WTC11 (cell line): ENCODE measurements at regions not wholly inside any gene's neighbourhood (a gene's known extent, or its start where the extent isn't known, plus 50 kb on each side); places are given as distances from the start of the nearest gene placed in this dataset.

Experiments
- ATAC-seq: fragments of 200-7000 bp; cut with Tn5 transposase; 2 replicates; pipeline ENCODE4 v1.10.0; 2021; ENCODE audit warnings: mild to moderate bottlenecking, moderate library complexity
- CTCF ChIA-PET: fragments of 300-600 bp; sonication (Branson Sonifier 250); formaldehyde crosslinking; loops from one replicate; lab custom pipeline; 2021; ENCODE audit warnings: antibody characterized with exemption; lab: Charles Lee
- POLR2A ChIA-PET: fragments of 350-600 bp; sonication (Branson Sonifier 250); formaldehyde crosslinking; loops from one replicate; lab custom pipeline; 2021; ENCODE audit warnings: antibody characterized with exemption; lab: Charles Lee
- DNase-seq: peaks from one replicate; pipeline ENCODE4 v3.0.0; 2021; ENCODE audit warnings: low spot score
- H3K27ac Mint-ChIP-seq: 2 replicates; pipeline ENCODE4 v1.8.0; 2021; ENCODE audit warnings: mixed read lengths
- H3K27me3 Mint-ChIP-seq: 2 replicates; pipeline ENCODE4 v1.8.0; 2021; ENCODE audit warnings: low read depth, mild to moderate bottlenecking, moderate library complexity, mixed read lengths
- H3K36me3 Mint-ChIP-seq: 2 replicates; pipeline ENCODE4 v1.8.0; 2021; ENCODE audit warnings: mixed read lengths
- H3K4me1 Mint-ChIP-seq: 2 replicates; pipeline ENCODE4 v1.8.0; 2022; ENCODE audit warnings: mixed read lengths
- H3K4me3 Mint-ChIP-seq: 2 replicates; pipeline ENCODE4 v1.8.0; 2021; ENCODE audit warnings: mild to moderate bottlenecking, moderate library complexity, mixed read lengths
- H3K9me3 Mint-ChIP-seq: 2 replicates; pipeline ENCODE4 v1.8.0; 2021; ENCODE audit warnings: mixed read lengths
- CREM ChIP-seq: sonication (generic); formaldehyde crosslinking; IDR thresholded peaks from 2 replicates; pipeline ENCODE4 v1.8.1; 2022; ENCODE audit warnings: mild to moderate bottlenecking, missing genetic modification reagents, moderate library complexity
- ELF4 ChIP-seq: sonication (generic); formaldehyde crosslinking; IDR thresholded peaks from 2 replicates; pipeline ENCODE4 v1.8.1; 2022; ENCODE audit warnings: low read depth, mild to moderate bottlenecking, moderate library complexity, missing genetic modification reagents
- EMX1 ChIP-seq: fragments of 250-450 bp; sonication (Bioruptor Pico); IDR thresholded peaks from 2 replicates; pipeline ENCODE4 v1.8.0; 2021; ENCODE audit warnings: mild to moderate bottlenecking
- FOXK1 ChIP-seq: sonication (generic); formaldehyde crosslinking; IDR thresholded peaks from 2 replicates; pipeline ENCODE4 v1.8.0; 2022; ENCODE audit warnings: mild to moderate bottlenecking, moderate library complexity, missing genetic modification reagents
- FOXP1 ChIP-seq: sonication (generic); formaldehyde crosslinking; IDR thresholded peaks from 2 replicates; pipeline ENCODE4 v1.8.0; 2022; ENCODE audit warnings: missing genetic modification reagents, mild to moderate bottlenecking, moderate library complexity, borderline replicate concordance
- GABPB1 ChIP-seq: sonication (generic); formaldehyde crosslinking; IDR thresholded peaks from 2 replicates; pipeline ENCODE4 v1.8.1; 2023; ENCODE audit warnings: mild to moderate bottlenecking, missing genetic modification reagents
- KAT7 ChIP-seq: sonication (generic); formaldehyde crosslinking; IDR thresholded peaks from 2 replicates; pipeline ENCODE4 v1.8.1; 2023; ENCODE audit warnings: missing genetic modification reagents, mild to moderate bottlenecking, borderline replicate concordance
- MXD4 ChIP-seq: fragments of 250-450 bp; sonication (Bioruptor Pico); IDR thresholded peaks from 2 replicates; pipeline ENCODE4 v1.8.0; 2021; ENCODE audit warnings: mild to moderate bottlenecking, moderate library complexity, borderline replicate concordance
- MYBL2 ChIP-seq: sonication (generic); formaldehyde crosslinking; IDR thresholded peaks from 2 replicates; pipeline ENCODE4 v1.8.1; 2023; ENCODE audit warnings: mild to moderate bottlenecking, moderate library complexity, missing genetic modification reagents
- NFE2L1 ChIP-seq: sonication (generic); formaldehyde crosslinking; IDR thresholded peaks from 2 replicates; pipeline ENCODE4 v1.8.1; 2023; ENCODE audit warnings: missing genetic modification reagents
- NR1H2 ChIP-seq: sonication (generic); formaldehyde crosslinking; IDR thresholded peaks from 2 replicates; pipeline ENCODE4 v1.9.0; 2021; ENCODE audit warnings: mild to moderate bottlenecking, moderate library complexity, missing genetic modification reagents
- RELA ChIP-seq: sonication (generic); formaldehyde crosslinking; IDR thresholded peaks from 2 replicates; pipeline ENCODE4 v1.8.1; 2022; ENCODE audit warnings: missing genetic modification reagents, mild to moderate bottlenecking, borderline replicate concordance
- SMAD3 ChIP-seq: sonication (generic); formaldehyde crosslinking; IDR thresholded peaks from 2 replicates; pipeline ENCODE4 v1.8.0; 2022; ENCODE audit warnings: missing genetic modification reagents, mild to moderate bottlenecking, borderline replicate concordance
- TCF7 ChIP-seq: sonication (generic); formaldehyde crosslinking; IDR thresholded peaks from 2 replicates; pipeline ENCODE4 v1.8.0; 2022; ENCODE audit warnings: mild to moderate bottlenecking, low read depth, missing genetic modification reagents, moderate library complexity
- ZNF396 ChIP-seq: fragments of 250-450 bp; sonication (Bioruptor Pico); IDR thresholded peaks from 2 replicates; pipeline ENCODE4 v1.8.0; 2021; ENCODE audit warnings: mild to moderate bottlenecking, moderate library complexity, borderline replicate concordance
- ZNF423 ChIP-seq: fragments of 250-450 bp; sonication (Bioruptor Pico); IDR thresholded peaks from 2 replicates; pipeline ENCODE4 v2.1.2; 2022; ENCODE audit warnings: mild to moderate bottlenecking, moderate library complexity
- TF ChIP-seq, protein P1 (sequence below): sonication (generic); formaldehyde crosslinking; IDR thresholded peaks from 2 replicates; pipeline ENCODE4 v1.8.1; 2023; ENCODE audit warnings: mild to moderate bottlenecking, missing genetic modification reagents
- TF ChIP-seq, protein P2 (sequence below): sonication (generic); formaldehyde crosslinking; IDR thresholded peaks from 2 replicates; pipeline ENCODE4 v1.8.0; 2023; ENCODE audit warnings: missing genetic modification reagents
- TF ChIP-seq, protein P3 (sequence below): sonication (generic); formaldehyde crosslinking; IDR thresholded peaks from 2 replicates; pipeline ENCODE4 v1.8.0; 2022; ENCODE audit warnings: mild to moderate bottlenecking, missing genetic modification reagents
- TF ChIP-seq, protein P4 (sequence below): sonication (generic); formaldehyde crosslinking; IDR thresholded peaks from 2 replicates; pipeline ENCODE4 v1.8.1; 2022; ENCODE audit warnings: low read depth, mild to moderate bottlenecking, moderate library complexity, missing genetic modification reagents, borderline replicate concordance
- TF ChIP-seq, protein P5 (sequence below): fragments of 250-450 bp; sonication (Bioruptor Pico); IDR thresholded peaks from 2 replicates; pipeline ENCODE4 v1.9.0; 2021; ENCODE audit warnings: moderate library complexity, mild to moderate bottlenecking, inconsistent platforms, borderline replicate concordance
- TF ChIP-seq, protein P6 (sequence below): sonication (generic); formaldehyde crosslinking; IDR thresholded peaks from 2 replicates; pipeline ENCODE4 v1.8.0; 2022; ENCODE audit warnings: missing genetic modification reagents
- TF ChIP-seq, protein P7 (sequence below): sonication (generic); formaldehyde crosslinking; IDR thresholded peaks from 2 replicates; pipeline ENCODE4 v1.8.0; 2022; ENCODE audit warnings: mild to moderate bottlenecking, missing genetic modification reagents
- TF ChIP-seq, protein P8 (sequence below): sonication (generic); formaldehyde crosslinking; IDR thresholded peaks from 2 replicates; pipeline ENCODE4 v1.8.0; 2022; ENCODE audit warnings: mild to moderate bottlenecking, missing genetic modification reagents

DNA sequence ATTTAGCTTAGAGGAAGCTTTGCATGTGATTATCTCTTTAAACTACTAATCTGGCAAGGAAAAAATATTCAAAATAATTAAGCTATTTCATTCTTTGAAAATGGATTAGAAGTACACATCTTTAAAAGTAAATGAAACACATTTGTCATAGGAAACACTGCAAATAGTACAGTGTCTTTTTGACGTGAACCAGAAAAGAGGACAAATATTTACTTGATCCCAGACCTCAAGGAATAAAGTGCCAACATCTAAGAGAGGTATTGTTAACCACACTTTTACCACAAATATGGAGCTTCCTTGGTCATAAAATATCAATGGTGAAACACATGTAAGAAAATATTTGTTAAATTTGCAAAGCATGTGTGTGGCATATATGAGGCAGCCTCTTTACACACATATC lies 159.9 kb downstream of the SNX7 start:
- TF ChIP-seq NFE2L1 (CRISPR knock-in tag), result no peak
- TF ChIP-seq, protein P1, sequence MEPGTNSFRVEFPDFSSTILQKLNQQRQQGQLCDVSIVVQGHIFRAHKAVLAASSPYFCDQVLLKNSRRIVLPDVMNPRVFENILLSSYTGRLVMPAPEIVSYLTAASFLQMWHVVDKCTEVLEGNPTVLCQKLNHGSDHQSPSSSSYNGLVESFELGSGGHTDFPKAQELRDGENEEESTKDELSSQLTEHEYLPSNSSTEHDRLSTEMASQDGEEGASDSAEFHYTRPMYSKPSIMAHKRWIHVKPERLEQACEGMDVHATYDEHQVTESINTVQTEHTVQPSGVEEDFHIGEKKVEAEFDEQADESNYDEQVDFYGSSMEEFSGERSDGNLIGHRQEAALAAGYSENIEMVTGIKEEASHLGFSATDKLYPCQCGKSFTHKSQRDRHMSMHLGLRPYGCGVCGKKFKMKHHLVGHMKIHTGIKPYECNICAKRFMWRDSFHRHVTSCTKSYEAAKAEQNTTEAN (CRISPR knock-in tag), result no peak
- TF ChIP-seq ZNF396 (CRISPR knock-in tag), result no peak
- TF ChIP-seq, protein P2, sequence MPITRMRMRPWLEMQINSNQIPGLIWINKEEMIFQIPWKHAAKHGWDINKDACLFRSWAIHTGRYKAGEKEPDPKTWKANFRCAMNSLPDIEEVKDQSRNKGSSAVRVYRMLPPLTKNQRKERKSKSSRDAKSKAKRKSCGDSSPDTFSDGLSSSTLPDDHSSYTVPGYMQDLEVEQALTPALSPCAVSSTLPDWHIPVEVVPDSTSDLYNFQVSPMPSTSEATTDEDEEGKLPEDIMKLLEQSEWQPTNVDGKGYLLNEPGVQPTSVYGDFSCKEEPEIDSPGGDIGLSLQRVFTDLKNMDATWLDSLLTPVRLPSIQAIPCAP (CRISPR knock-in tag), result no peak
- TF ChIP-seq NR1H2 (CRISPR knock-in tag), result no peak
- TF ChIP-seq FOXP1, result no peak
- no peak for TF ChIP-seq KAT7 (CRISPR knock-in tag)
- Mint-ChIP-seq H3K9me3 (peaks cover 17% of the 10 kb centered on the region), H3K27me3 (no peaks in the 10 kb centered on the region), H3K4me3 (no peak overlapping the region), H3K4me1 (peaks cover 3% of the 10 kb centered on the region), H3K27ac (no peak overlapping the region), H3K36me3 (peaks cover 4% of the 10 kb centered on the region; the same call in 1 of the 2 replicates)
- DNase-seq (no peak), ATAC-seq (no peak)
- CTCF ChIA-PET, result no interaction called here
- POLR2A ChIA-PET, result no interaction called here

DNA sequence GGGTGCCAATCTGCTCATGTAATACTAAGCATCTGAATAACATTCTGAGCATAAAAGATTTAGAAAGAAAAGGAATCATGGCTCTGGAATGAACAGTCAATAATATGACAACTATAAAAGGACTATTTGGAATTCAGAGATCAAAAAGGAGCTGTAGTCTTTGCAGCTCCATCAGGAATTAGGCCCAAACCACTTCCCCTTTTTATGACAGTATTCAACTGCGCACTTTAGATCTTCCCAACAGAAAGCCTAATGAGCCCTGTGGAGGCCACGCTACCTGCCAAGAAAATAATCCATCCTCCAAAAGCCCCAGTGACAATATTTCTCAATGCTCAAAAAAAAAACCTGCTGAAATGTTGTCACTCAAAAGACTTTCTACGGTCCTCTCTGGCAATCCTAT lies 163.2 kb downstream of the SNX7 start:
- no peak overlapping the region for H3K27ac Mint-ChIP-seq
- ATAC-seq (no peak), DNase-seq (no peak)
- H3K9me3 Mint-ChIP-seq, result peaks cover 35% of the 10 kb centered on the region
- peaks cover 16% of the 10 kb centered on the region for H3K4me1 Mint-ChIP-seq
- POLR2A ChIA-PET, result no interaction called here
- H3K36me3 Mint-ChIP-seq, result peaks cover 14% of the 10 kb centered on the region
- no peaks in the 10 kb centered on the region; the same call in 1 of the 2 replicates for H3K27me3 Mint-ChIP-seq
- CTCF ChIA-PET, result no interaction called here
- no peak overlapping the region for H3K4me3 Mint-ChIP-seq
- TF ChIP-seq, protein P3, sequence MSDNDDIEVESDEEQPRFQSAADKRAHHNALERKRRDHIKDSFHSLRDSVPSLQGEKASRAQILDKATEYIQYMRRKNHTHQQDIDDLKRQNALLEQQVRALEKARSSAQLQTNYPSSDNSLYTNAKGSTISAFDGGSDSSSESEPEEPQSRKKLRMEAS (CRISPR knock-in tag), result no peak
- TF ChIP-seq ELF4 (CRISPR knock-in tag) (no peak), ZNF396 (CRISPR knock-in tag) (no peak), FOXK1 (CRISPR knock-in tag) (no peak), ZNF423 (CRISPR knock-in tag) (no peak), RELA (CRISPR knock-in tag) (no peak), GABPB1 (CRISPR knock-in tag) (no peak), CREM (no peak), TCF7 (CRISPR knock-in tag) (no peak), MYBL2 (no peak), EMX1 (CRISPR knock-in tag) (no peak), SMAD3 (CRISPR knock-in tag) (no peak), MXD4 (CRISPR knock-in tag) (no peak), FOXP1 (no peak)
- TF ChIP-seq, protein P4, sequence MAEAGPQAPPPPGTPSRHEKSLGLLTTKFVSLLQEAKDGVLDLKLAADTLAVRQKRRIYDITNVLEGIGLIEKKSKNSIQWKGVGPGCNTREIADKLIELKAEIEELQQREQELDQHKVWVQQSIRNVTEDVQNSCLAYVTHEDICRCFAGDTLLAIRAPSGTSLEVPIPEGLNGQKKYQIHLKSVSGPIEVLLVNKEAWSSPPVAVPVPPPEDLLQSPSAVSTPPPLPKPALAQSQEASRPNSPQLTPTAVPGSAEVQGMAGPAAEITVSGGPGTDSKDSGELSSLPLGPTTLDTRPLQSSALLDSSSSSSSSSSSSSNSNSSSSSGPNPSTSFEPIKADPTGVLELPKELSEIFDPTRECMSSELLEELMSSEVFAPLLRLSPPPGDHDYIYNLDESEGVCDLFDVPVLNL (CRISPR knock-in tag), result no peak
- TF ChIP-seq, protein P5, sequence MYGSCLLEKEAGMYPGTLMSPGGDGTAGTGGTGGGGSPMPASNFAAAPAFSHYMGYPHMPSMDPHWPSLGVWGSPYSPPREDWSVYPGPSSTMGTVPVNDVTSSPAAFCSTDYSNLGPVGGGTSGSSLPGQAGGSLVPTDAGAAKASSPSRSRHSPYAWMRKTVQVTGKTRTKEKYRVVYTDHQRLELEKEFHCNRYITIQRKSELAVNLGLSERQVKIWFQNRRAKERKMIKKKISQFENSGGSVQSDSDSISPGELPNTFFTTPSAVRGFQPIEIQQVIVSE (CRISPR knock-in tag), result no peak
- TF ChIP-seq, protein P6, sequence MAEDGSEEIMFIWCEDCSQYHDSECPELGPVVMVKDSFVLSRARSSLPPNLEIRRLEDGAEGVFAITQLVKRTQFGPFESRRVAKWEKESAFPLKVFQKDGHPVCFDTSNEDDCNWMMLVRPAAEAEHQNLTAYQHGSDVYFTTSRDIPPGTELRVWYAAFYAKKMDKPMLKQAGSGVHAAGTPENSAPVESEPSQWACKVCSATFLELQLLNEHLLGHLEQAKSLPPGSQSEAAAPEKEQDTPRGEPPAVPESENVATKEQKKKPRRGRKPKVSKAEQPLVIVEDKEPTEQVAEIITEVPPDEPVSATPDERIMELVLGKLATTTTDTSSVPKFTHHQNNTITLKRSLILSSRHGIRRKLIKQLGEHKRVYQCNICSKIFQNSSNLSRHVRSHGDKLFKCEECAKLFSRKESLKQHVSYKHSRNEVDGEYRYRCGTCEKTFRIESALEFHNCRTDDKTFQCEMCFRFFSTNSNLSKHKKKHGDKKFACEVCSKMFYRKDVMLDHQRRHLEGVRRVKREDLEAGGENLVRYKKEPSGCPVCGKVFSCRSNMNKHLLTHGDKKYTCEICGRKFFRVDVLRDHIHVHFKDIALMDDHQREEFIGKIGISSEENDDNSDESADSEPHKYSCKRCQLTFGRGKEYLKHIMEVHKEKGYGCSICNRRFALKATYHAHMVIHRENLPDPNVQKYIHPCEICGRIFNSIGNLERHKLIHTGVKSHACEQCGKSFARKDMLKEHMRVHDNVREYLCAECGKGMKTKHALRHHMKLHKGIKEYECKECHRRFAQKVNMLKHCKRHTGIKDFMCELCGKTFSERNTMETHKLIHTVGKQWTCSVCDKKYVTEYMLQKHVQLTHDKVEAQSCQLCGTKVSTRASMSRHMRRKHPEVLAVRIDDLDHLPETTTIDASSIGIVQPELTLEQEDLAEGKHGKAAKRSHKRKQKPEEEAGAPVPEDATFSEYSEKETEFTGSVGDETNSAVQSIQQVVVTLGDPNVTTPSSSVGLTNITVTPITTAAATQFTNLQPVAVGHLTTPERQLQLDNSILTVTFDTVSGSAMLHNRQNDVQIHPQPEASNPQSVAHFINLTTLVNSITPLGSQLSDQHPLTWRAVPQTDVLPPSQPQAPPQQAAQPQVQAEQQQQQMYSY (CRISPR knock-in tag), result no peak
- TF ChIP-seq, protein P7, sequence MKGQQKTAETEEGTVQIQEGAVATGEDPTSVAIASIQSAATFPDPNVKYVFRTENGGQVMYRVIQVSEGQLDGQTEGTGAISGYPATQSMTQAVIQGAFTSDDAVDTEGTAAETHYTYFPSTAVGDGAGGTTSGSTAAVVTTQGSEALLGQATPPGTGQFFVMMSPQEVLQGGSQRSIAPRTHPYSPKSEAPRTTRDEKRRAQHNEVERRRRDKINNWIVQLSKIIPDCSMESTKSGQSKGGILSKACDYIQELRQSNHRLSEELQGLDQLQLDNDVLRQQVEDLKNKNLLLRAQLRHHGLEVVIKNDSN (CRISPR knock-in tag), result no peak
- TF ChIP-seq, protein P8, sequence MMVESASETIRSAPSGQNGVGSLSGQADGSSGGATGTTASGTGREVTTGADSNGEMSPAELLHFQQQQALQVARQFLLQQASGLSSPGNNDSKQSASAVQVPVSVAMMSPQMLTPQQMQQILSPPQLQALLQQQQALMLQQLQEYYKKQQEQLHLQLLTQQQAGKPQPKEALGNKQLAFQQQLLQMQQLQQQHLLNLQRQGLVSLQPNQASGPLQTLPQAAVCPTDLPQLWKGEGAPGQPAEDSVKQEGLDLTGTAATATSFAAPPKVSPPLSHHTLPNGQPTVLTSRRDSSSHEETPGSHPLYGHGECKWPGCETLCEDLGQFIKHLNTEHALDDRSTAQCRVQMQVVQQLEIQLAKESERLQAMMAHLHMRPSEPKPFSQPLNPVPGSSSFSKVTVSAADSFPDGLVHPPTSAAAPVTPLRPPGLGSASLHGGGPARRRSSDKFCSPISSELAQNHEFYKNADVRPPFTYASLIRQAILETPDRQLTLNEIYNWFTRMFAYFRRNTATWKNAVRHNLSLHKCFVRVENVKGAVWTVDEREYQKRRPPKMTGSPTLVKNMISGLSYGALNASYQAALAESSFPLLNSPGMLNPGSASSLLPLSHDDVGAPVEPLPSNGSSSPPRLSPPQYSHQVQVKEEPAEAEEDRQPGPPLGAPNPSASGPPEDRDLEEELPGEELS, result no peak
